Left colon (tissue), 2 donors: ENCODE measurements at regions not wholly inside any gene's neighbourhood (a gene's known extent, or its start where the extent isn't known, plus 50 kb on each side); places are given as distances from the start of the nearest gene placed in this dataset.
A peak's percentile ranks its signal among the peaks of the same experiment; 100 is the strongest.
"Not testable (repeated sequence)": the region's sequence is repeated elsewhere in the genome, so short reads cannot be mapped to it uniquely, and the experiment has no call there.

ENCODE experiments used
- ATAC-seq: fragments of 200-7000 bp; cut with Tn5 transposase; one replicate; pipeline ENCODE4 v1.9.1; 2020; ENCODE audit warnings: mild to moderate bottlenecking, moderate library complexity
- DNase-seq, 2 donors: peaks; one replicate each; pipeline ENCODE4 v3.0.0-alpha.2; 2020
- intact Hi-C, 2 donors: fragments of 100-400 bp; cut with DNase I in 1 of 2; cut with micrococcal nuclease in 1 of 2; formaldehyde crosslinking; loops; one replicate each; pipeline versions ENCODE4 v1.11.2 to v1.14.0; 2022; cut with DNase I, micrococcal nuclease
- donor health status: DM: no; HTN: no; CAD: no.
- donor health status: DM: yes; HTN: yes; CAD: no.

DNA sequence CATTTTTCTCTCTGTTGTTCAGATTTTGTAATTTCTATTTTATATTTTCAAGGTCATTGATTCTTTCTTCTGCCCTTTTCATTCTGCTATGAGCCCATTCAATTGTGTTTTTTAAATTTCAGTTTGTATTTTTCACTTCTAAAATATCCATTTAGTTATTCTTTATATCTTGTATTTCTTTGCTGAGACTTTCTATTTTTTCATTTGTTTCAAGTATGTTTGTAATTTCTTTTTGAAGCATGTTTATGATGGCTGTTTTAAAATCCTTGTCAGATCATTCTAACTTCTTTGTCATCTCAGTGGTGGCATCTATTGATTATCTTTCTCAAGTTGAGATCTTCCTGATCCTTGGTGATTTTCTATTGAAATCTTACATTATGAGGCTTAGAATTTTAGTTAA, 157.2 kb upstream of the USP9X start:
- ATAC-seq (no peak), DNase-seq (no peak)
- intact Hi-C loops: no loop called here

DNA sequence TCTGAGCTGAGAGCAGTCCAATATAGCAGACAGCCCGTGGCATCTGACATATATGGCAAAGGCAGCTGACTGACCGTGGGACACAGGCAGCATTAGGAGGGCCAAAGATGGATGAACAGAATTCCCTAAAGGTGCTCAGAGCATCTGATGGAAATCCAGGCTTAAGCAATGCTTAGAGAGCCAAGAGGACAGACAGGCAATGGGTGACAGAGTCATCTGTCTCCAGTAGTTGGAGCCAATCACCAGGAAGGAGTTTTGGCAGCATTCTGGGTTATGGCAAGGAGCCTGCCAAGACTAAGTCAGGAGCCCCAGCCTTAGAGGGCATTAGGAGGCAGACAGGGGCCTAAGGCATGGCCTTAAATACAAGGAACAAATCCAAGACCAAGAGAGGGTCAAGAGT, 153.3 kb upstream of the USP9X start:
- intact Hi-C loops: no loop called here
- DNase-seq (no peak), ATAC-seq (peak; percentile 35)

DNA sequence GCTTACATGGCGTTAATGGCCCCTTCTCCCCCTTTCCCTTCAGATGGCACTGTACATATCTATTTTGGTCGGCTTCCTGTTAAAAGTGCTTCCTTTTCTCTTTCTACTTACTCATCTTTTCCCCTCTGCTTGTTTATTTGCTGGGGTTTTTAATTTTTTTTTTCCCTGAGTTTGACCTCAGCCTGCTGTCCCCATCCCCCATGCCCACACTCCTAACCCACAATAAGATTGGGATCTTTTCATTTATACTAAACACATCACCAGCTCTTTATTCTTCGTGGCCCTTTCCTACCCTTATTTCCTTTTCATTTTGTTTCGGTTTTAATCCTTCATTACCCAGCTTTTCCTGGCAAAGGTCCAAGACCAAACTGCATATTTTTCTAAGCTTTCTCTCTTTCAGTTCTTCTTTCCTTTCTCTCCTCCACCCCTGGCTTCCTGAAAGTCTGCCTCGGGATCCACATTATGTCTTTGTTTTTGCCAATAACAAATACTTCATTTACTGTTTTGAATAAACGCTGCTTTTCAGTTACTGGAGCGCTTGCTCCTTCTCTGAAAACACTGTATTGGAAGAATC, 152.0 kb upstream of the USP9X start:
- ATAC-seq (peak; percentile 40), DNase-seq (no peak)
- intact Hi-C loops: no loop called here

DNA sequence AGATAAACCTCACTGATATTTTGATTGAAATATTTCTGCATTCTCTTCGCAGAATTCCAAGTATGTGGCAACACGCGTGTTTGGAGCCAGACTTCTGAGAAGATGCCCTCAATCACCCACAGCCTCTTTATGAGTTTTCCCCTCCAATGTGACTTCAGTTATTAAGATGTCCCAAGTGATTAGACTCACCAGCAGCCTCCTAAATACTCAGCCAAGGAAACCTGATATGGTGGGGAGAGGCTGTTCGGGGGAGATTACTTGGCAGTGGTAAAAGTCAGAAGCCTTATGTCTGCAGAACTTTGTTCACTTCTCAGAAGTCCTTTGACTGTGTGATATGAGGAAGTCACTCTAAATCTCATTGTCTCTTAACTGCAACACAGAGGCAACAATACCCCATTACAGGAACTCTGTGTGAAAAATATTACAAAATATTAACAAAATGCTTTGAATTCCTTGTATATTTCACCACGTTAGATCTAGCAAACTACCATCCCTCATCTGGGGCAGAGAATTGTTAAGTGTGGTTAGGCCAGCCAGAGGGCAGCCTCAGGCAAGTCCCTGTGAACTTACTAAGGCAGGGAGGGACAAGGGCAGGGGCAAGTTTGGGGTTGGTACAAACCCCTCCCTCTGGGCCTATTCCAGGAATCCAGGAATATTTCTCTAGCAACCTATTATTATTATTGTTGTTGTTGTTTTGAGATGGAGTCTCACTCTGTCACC, 151.4 kb upstream of the USP9X start:
- DNase-seq (no peak), ATAC-seq (peak; percentile 59)
- intact Hi-C loops: no loop called here

DNA sequence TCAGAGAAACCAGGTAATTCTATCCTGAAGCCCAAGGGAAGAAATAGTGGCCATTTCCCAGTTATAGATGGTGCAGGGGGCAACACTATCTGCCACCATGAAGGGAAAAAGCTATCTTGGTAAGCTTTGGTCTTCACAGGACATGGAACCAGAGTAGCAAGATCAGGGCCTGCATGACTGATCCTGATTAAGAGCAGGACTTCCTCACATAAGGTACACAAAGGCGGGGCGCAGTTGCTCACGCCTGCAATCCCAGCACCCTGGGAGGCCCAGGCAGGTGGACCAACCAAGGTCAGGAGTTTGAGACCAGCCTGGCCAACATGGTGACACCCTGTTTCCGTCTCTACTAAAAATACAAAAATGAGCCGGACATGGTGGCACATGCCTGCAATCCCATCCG, 148.4 kb upstream of the USP9X start:
- intact Hi-C loops: no loop called here
- ATAC-seq (peak; percentile 64), DNase-seq (no peak)

DNA sequence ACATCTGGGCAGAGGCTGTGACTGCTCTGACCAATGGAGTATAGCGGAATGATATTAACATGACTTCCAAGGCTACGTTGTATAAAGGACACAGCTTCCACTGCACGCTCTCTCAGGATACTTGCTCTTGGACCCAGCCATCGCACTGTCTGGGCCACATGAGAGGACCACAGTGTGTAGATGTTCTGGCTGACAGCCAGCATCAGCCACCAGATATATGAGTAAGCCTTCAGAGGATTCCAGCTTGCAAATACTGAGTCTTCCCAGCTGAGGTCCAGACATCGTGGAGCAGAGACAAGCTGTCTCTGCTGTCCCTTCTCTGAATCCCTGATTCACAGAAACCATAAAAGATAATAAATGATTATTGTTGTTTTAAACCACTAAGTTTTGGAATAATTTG, 146.8 kb upstream of the USP9X start:
- DNase-seq (no peak), ATAC-seq (no peak)
- intact Hi-C loops: no loop called here

DNA sequence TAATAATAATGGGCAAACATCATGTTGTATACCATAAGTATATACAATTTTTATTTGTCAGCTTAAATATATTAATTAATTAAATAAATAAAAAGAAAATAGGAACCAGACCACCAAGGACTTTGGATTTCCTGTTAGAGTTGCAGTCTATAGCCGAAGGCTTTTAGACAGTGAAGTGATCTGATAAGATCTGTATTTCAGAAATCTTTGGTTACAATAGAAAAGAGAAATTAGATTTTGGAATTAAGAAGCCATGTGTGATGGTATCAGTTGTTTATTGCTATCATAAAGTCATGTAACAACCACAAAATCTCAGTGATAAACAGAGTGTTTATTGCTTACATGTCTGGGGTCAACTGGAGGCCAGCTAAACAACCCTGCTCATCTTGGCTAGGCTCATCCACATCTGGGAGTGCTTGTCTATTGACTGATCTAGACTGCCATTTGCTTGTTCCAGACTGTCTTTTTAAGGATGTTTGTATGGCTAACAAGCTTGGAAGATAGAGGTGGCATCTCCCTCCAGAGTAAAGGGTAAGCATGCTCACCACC, 142.1 kb upstream of the USP9X start:
- intact Hi-C loops: no loop called here
- ATAC-seq (no peak), DNase-seq (no peak)

DNA sequence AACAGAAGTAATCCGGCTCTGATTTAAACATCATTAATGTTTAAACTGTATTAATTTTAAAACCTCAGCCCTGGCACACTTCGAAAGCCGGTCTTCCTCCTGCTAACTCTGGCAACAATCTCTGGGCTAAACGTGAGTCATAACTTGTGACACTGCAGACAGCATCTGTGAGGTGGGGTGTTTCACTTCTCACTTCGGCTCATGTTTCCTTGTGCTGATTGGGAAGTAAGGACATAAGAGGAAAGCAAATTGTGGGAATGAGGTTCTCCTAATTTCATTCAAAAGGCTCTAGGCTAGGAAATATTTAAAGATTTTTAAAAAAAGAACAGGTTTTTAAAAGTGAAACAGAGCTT, 139.9 kb upstream of the USP9X start:
- ATAC-seq: peak; percentile 87
- intact Hi-C loops: no loop called here
- DNase-seq: peak in 1 of 2 donors; percentile 53

DNA sequence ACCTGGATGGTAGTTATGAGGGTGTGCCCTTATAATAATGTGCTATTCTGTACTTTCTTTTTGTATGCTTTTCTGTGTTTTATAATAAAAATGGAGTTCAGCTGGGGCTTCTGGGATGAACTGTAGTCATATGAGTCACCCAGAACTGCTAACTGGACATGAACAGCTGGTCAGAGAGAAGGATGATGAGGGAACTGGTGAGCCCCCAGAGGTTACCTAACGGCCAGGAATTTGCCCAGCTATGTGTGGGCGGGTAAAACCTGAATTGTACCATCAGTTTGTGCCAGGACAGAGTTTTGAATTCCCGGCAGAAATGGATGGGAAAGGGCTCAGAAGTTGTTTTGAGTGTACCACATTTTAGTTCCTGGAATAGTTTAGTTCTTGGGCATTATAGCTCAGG, 138.0 kb upstream of the USP9X start:
- ATAC-seq: no peak
- DNase-seq: no peak
- intact Hi-C loops: no loop called here

DNA sequence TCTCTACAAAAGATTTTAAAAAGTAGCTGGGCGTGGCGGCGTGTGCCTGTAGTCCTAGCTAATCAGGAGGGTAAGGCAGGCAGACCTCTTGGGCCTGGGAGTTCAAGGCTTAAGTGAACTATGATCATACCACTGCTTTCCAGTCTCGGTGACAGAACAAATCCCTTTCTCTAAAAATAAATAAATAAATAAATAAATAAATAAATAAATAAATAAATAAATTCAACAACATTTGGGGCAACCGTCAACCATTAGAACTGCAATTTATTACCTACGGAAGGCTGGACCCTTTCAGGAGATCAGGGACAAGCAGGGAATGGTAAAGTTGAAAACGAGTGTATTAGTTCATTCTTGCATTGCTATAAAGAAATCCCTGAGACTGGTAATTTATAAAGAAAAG, 136.2 kb upstream of the USP9X start:
- intact Hi-C loops: no loop called here

DNA sequence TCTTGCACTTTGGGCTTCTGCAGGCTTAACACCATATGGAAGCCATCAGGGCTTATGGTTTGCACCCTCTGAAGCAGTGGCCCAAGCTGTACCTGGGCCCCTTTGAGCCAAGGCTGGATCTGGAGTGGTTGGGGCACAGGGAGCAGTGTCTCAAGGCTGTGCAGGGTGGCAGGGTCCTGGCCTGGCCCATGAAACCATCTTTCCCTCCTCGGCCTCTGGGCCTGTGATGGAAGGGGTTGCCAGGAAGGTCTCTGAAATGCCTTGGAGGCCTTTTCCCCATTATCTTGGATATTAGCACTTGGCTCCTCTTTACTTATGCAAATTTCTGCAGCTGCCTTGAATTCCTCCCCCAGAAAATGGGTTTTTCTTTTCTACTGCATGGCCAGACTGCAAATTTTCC, 134.7 kb upstream of the USP9X start:
- DNase-seq (no peak), ATAC-seq (no peak)
- intact Hi-C loops: no loop called here

More for the DNA sequence above, 136.2 kb upstream of the USP9X start:
- no peak for DNase-seq
- ATAC-seq: no peak

DNA sequence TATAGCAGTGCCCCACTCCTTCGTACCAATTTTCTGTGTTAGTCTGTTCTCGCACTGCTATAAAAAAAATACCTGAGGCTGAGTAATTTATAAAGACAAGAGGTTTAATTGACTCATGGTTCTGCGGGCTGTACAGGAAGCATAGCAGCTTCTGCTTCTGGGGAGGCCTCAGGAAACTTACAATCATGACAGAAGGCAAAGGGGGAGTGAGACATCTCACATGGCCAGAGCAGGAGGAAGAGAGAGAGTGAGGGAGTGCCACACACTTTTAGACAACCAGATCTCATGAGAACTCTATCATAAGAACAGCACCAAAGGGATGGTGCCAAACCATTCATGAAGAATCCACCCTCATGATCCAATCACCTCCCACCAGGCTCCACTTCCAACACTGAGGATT, 133.8 kb upstream of the USP9X start:
- intact Hi-C loops, DNase-seq, ATAC-seq: not testable (repeated sequence)

DNA sequence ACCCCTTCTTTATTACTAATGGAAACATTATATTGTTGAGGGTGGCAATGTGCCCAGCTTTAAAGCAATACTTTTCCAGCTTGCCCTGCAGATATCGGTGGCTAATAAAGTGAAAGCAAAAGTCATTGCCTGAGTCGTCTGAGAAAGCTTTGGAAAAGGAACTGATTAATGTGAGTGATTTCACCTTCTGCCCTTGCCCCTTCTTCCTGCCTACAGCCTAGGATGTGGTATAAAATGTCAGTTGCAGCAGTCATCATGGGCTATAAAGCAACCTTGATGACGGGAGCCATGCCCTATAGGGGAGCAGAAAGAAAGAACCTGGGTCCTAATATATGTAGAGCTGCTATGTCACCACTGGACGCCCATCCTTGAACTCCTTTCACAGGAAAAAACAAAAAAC, 132.4 kb upstream of the USP9X start:
- ATAC-seq (peak; percentile 40), DNase-seq (no peak)
- intact Hi-C loops: no loop called here

DNA sequence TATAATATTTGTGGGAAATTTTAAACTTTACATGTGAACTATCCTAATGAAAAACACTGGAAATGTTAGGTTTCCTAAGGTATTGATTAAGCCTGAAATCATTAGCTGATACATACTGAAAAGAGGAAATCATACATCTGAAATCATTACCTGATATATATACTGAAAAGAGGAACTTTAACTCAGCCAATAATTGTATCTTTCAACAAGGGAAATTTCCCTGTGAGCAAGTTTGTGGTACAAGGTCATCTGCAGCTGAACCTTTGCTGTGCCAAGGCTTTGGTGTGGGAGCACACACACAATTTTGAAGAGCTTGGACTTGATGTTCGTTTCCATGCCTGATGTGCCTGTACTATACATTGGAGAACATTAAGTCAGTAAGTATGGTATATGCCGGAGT, 131.9 kb upstream of the USP9X start:
- no peak for DNase-seq
- no peak for ATAC-seq
- intact Hi-C loops: no loop called here

DNA sequence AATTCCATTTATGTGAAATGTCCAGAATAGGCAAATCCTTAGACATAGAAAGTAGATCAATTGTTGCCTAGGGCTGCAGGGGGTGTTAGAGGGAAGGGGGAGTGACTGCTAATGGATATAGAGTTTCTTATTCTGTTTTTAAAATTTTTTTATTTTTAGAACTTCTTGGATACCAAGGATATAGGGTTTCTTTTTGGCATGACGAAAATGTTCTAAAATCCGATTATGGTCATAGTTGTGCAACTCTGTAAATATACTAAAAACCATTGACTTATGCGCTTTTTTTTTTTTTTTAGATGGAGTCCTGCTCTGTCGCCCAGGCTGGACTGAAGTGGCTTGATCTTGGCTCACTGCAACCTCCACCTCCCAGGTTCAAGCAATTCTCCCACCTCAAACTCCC, 125.2 kb upstream of the USP9X start:
- DNase-seq: no peak
- intact Hi-C loops: no loop called here
- no peak for ATAC-seq

DNA sequence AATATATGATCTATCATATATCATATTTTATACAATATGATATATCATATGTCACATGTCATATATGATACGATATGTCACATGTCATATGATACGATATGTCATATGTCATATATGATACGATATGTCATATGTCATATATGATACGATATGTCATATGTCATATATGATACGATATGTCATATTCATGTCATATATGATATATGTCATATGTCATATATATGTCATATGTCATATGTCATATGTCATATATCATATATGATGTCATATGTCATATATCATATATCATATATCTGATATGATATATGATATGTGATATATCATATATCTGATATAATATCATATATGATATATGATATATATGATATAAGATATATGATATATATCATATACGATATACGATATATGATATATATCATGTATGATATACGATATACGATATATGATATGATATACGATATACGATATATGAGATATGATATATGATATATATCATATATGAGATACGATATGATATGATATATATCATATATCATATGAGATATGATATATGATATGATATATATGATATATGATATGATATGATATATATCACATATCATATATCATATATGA, 122.3 kb upstream of the USP9X start:
- no peak for ATAC-seq
- no peak for DNase-seq
- intact Hi-C loops: no loop called here

DNA sequence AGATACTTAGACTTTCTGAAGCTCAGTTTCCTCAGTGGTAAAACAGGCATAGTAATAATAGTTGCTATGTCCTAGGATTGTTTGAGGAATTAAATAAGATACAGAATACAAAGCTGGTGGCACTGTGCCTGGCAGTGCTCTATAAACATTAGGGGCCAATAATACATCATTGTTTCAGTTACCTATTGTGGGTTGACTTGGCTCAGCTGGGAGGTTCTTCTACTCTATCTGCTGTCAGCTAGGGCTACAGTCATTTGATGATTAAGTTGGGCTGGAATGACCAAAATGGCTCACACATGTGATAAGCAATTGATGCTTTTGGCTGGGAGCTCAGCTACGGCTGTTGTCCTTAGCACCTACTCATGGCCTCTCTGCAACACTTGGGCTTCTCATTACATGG, 121.2 kb upstream of the USP9X start:
- intact Hi-C loops: no loop called here
- no peak for ATAC-seq
- DNase-seq: no peak

DNA sequence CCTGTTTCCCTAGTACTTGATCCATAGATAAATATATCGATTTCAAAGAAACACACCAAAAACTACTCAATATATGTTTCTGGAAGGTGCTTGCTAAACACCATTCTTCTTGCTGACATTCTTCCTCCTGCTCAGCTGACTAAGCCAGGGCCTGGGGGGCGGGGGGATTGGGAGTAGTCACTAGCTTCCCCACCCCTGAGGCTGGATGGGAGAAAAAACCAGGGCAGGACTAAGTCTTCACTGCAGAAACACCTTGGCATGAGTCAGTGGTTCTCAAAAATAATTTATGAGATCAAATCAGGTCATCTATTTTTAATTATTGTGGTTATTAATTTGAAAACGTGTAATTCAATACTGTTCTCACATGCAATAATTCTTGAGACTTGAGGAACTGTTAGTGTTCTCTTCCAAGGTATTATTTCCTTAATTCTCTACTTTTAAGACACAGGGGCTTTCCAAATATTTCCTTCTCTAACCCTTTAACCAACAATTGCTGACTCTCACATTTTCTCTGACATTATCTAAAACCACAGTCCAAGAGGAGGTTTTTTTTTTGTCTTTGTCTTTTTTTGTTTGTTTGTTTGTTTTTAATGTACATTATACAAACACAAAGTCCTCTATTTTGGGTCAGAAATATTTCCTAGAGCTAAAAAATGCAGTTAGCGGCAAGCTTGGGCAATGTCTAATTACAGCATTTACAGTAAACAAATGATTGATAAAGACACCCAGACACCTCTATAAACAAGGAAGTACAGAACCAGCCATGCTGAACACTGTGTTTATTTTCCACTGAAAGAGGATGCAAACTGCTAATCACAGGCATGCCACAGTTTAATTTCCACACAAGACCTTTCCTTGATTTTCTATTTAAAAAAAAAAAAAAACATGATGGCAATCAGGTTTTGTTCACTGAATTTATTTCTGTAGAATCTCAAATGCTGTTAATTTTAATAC, 120.3 kb upstream of the USP9X start:
- no peak for DNase-seq
- intact Hi-C loops: no loop called here
- ATAC-seq: no peak

DNA sequence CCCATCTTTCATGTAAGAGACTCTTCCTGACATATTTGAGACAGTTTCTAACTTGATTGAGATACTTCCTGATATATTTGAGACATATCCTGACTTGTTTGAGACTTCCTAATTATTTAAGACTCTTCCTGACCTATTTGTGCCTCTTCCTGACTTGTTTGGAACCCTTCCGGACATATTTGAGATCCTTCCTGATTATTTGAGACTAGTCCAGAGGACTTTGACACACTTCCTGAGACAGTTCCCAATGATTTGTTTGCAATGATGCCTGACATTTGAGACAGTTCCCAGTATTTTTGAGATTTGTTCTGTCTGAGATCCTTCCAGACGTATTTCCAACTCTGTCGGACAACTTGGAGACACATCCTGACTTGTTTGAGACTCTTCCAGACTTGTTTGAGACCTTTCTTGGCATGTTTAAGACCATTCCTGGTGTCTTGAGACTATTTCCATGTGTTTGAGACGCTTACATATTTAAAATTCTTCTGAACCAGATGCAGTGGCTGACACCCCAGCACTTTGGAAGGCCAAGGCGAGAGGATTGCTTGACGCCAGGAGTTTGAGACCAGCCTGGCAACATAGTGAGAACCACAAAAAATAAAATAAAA, 118.9 kb upstream of the USP9X start:
- ATAC-seq (no peak), DNase-seq (no peak)
- intact Hi-C loops: no loop called here
